ENCODE measurements at regions not wholly inside any gene's neighbourhood (a gene's known extent, or its start where the extent isn't known, plus 50 kb on each side); places are given as distances from the start of the nearest gene placed in this dataset.

GRCh38 chr6:93992976-93993375 lies 573.6 kb upstream of the EPHA7 start:
- no peaks in the 10 kb centered on the region for H3K9me2 ChIP-seq (replicated peaks; ENCODE audit: insufficient read depth)
- H2AFZ ChIP-seq = no peak overlapping the region
- TF ChIP-seq CTCF (IDR thresholded peaks at IDR 0.05; ENCODE audit: poor library complexity) = no peak
- no peak for TF ChIP-seq EZH2 (IDR thresholded peaks at IDR 0.05; ENCODE audit: borderline replicate concordance)
- no peak for TF ChIP-seq EZH2phosphoT487 (IDR thresholded peaks at IDR 0.05; ENCODE audit: low read depth, severe bottlenecking, unreplicated experiment)
- no peak overlapping the region for H3K4me2 ChIP-seq
- H3K36me3 ChIP-seq (replicated peaks; ENCODE audit: insufficient read depth, low read depth) = no peaks in the 10 kb centered on the region
- no peak overlapping the region for H3K4me3 ChIP-seq
- no peak overlapping the region for H3K27ac ChIP-seq
- no peaks in the 10 kb centered on the region for H3K79me2 ChIP-seq
- no peak for DNase-seq (ENCODE audit: low spot score)
- H3K9me3 ChIP-seq (ENCODE audit: low read depth) = no peaks in the 10 kb centered on the region
- H3K4me1 ChIP-seq (ENCODE audit: insufficient read depth) = no peaks in the 10 kb centered on the region
- H4K20me1 ChIP-seq (ENCODE audit: insufficient read depth, poor library complexity, severe bottlenecking) = no peaks in the 10 kb centered on the region
- WGBS (ENCODE audit: low lambda C conversion rate, missing lambda C conversion rate) = 22% methylated on average over 1 of the region's 1 CpG
- H3K27me3 ChIP-seq = no peaks in the 10 kb centered on the region

- TF ChIP-seq EZH2 (IDR thresholded peaks at IDR 0.05; ENCODE audit: borderline replicate concordance) (no peak), EZH2phosphoT487 (IDR thresholded peaks at IDR 0.05; ENCODE audit: low read depth, severe bottlenecking, unreplicated experiment) (no peak), CTCF (IDR thresholded peaks at IDR 0.05; ENCODE audit: poor library complexity) (no peak)
- H3K4me2 ChIP-seq = no peak overlapping the region
- H3K36me3 ChIP-seq (replicated peaks; ENCODE audit: insufficient read depth, low read depth) = no peaks in the 10 kb centered on the region
- no peaks in the 10 kb centered on the region for H4K20me1 ChIP-seq (ENCODE audit: insufficient read depth, poor library complexity, severe bottlenecking)
- no peaks in the 10 kb centered on the region for H3K27me3 ChIP-seq
- H3K4me1 ChIP-seq (ENCODE audit: insufficient read depth) = no peaks in the 10 kb centered on the region
- no peaks in the 10 kb centered on the region for H3K79me2 ChIP-seq
- no peak for DNase-seq (ENCODE audit: low spot score)
- H3K9me2 ChIP-seq (replicated peaks; ENCODE audit: insufficient read depth) = no peaks in the 10 kb centered on the region
- no peak overlapping the region for H2AFZ ChIP-seq
- no peak overlapping the region for H3K27ac ChIP-seq
- H3K4me3 ChIP-seq = no peak overlapping the region
- H3K9me3 ChIP-seq (ENCODE audit: low read depth) = no peaks in the 10 kb centered on the region
- WGBS (ENCODE audit: low lambda C conversion rate, missing lambda C conversion rate) = 89% methylated on average over 2 of the region's 2 CpGs
Measured at GRCh38 chr6:93989630-93990029, 570.3 kb upstream of the EPHA7 start.

GRCh38 chr6:93985953-93986352 lies 566.6 kb upstream of the EPHA7 start:
- H3K79me2 ChIP-seq = no peaks in the 10 kb centered on the region
- no peak overlapping the region for H2AFZ ChIP-seq
- no peaks in the 10 kb centered on the region for H3K4me1 ChIP-seq (ENCODE audit: insufficient read depth)
- H3K27me3 ChIP-seq = no peaks in the 10 kb centered on the region
- WGBS (ENCODE audit: low lambda C conversion rate, missing lambda C conversion rate) = 93% methylated on average over 2 of the region's 2 CpGs
- DNase-seq (ENCODE audit: low spot score) = no peak
- H4K20me1 ChIP-seq (ENCODE audit: insufficient read depth, poor library complexity, severe bottlenecking) = no peaks in the 10 kb centered on the region
- no peaks in the 10 kb centered on the region for H3K9me3 ChIP-seq (ENCODE audit: low read depth)
- H3K4me3 ChIP-seq = no peak overlapping the region
- H3K27ac ChIP-seq = no peak overlapping the region
- no peaks in the 10 kb centered on the region for H3K9me2 ChIP-seq (replicated peaks; ENCODE audit: insufficient read depth)
- H3K36me3 ChIP-seq (replicated peaks; ENCODE audit: insufficient read depth, low read depth) = no peaks in the 10 kb centered on the region
- no peak overlapping the region for H3K4me2 ChIP-seq
- TF ChIP-seq EZH2phosphoT487 (IDR thresholded peaks at IDR 0.05; ENCODE audit: low read depth, severe bottlenecking, unreplicated experiment) = no peak
- no peak for TF ChIP-seq CTCF (IDR thresholded peaks at IDR 0.05; ENCODE audit: poor library complexity)
- TF ChIP-seq EZH2 (IDR thresholded peaks at IDR 0.05; ENCODE audit: borderline replicate concordance) = no peak

- Histone ChIP-seq H3K79me2 (no peaks in the 10 kb centered on the region), H3K27ac (no peak overlapping the region), H3K36me3 (replicated peaks; ENCODE audit: insufficient read depth, low read depth) (no peaks in the 10 kb centered on the region), H4K20me1 (ENCODE audit: insufficient read depth, poor library complexity, severe bottlenecking) (no peaks in the 10 kb centered on the region), H2AFZ (no peak overlapping the region), H3K4me2 (no peak overlapping the region), H3K27me3 (no peaks in the 10 kb centered on the region), H3K4me3 (no peak overlapping the region), H3K4me1 (ENCODE audit: insufficient read depth) (no peaks in the 10 kb centered on the region), H3K9me2 (replicated peaks; ENCODE audit: insufficient read depth) (no peaks in the 10 kb centered on the region), H3K9me3 (ENCODE audit: low read depth) (no peaks in the 10 kb centered on the region)
- TF ChIP-seq EZH2phosphoT487 (IDR thresholded peaks at IDR 0.05; ENCODE audit: low read depth, severe bottlenecking, unreplicated experiment) (no peak), EZH2 (IDR thresholded peaks at IDR 0.05; ENCODE audit: borderline replicate concordance) (no peak), CTCF (IDR thresholded peaks at IDR 0.05; ENCODE audit: poor library complexity) (no peak)
- WGBS (ENCODE audit: low lambda C conversion rate, missing lambda C conversion rate) = 73% methylated on average over 3 of the region's 3 CpGs
- no peak for DNase-seq (ENCODE audit: low spot score)
Measured at GRCh38 chr6:93975159-93975558, 555.8 kb upstream of the EPHA7 start.
